Panc1 (cell line): ENCODE measurements at regions not wholly inside any gene's neighbourhood (a gene's known extent, or its start where the extent isn't known, plus 50 kb on each side); places are given as distances from the start of the nearest gene placed in this dataset.

Source experiments
- ATAC-seq: fragments of 200-7000 bp; cut with Tn5 transposase; 2 replicates; pipeline ENCODE4 v1.9.1; 2020; ENCODE audit warnings: mild to moderate bottlenecking, moderate library complexity
- BruUV-seq: library from RNA; stranded (reverse); fragments of 400-500 nt; replicated peaks from 2 replicates; lab custom pipeline; 2021; lab: Mats Ljungman, UMichigan
- CTCF ChIA-PET: fragments of 300-600 bp; sonication (Branson Sonifier 250); formaldehyde crosslinking; loops from one replicate; lab custom pipeline; 2022; ENCODE audit warnings: antibody characterized with exemption; lab: Charles Lee
- POLR2A ChIA-PET: fragments of 300-600 bp; sonication (Branson Sonifier 250); formaldehyde crosslinking; loops from one replicate; lab custom pipeline; 2022; ENCODE audit warnings: antibody characterized with exemption; lab: Charles Lee
- DNase-seq: peaks from one replicate; pipeline ENCODE4 v3.0.0-alpha.2; 2010; ENCODE audit warnings: low read depth, low spot score
- H3K27ac ChIP-seq: 2 replicates; pipeline ENCODE4 v1.5.1; 2011; ENCODE audit warnings: mild to moderate bottlenecking, low read length, inconsistent platforms
- H3K27me3 ChIP-seq: fragments of 200-500 bp; sonication (Bioruptor generic); 2 replicates; pipeline ENCODE4 v1.6.0; 2014; ENCODE audit warnings: low read length, inconsistent platforms; ENCODE audit not compliant: control insufficient read depth, insufficient read depth
- H3K36me3 ChIP-seq: fragments of 200-500 bp; sonication (Bioruptor generic); 2 replicates; pipeline ENCODE4 v1.5.1; 2014; ENCODE audit warnings: inconsistent platforms, mild to moderate bottlenecking, low read length, moderate library complexity; ENCODE audit not compliant: control insufficient read depth, insufficient read depth
- H3K4me1 ChIP-seq: 2 replicates; pipeline ENCODE4 v1.5.1; 2011; ENCODE audit warnings: inconsistent platforms, mild to moderate bottlenecking, low read length, moderate library complexity; ENCODE audit not compliant: control insufficient read depth, insufficient read depth
- H3K4me3 ChIP-seq, 2 experiments: 2 replicates each; pipeline ENCODE4 v1.5.1; 2011 to 2012; ENCODE audit warnings: low read depth in 2 of 2, low read length in 2 of 2, mild to moderate bottlenecking in 2 of 2, inconsistent platforms in 1 of 2, moderate library complexity in 1 of 2
- H3K9me3 ChIP-seq: fragments of 200-500 bp; sonication (Bioruptor generic); 2 replicates; pipeline ENCODE4 v1.5.1; 2014; ENCODE audit warnings: low read depth, mild to moderate bottlenecking, inconsistent platforms, low read length, moderate library complexity; ENCODE audit not compliant: control insufficient read depth, insufficient read depth
- POLR2AphosphoS5 ChIP-seq: IDR thresholded peaks from 2 replicates; pipeline ENCODE4 v1.6.1; 2012; ENCODE audit warnings: mild to moderate bottlenecking, low read depth, low read length, moderate library complexity
- SIN3A ChIP-seq: IDR thresholded peaks from 2 replicates; pipeline ENCODE4 v1.6.1; 2012; ENCODE audit warnings: low read depth, mild to moderate bottlenecking, low read length, moderate library complexity, borderline replicate concordance; ENCODE audit not compliant: insufficient read depth
- TCF7L2 ChIP-seq: IDR thresholded peaks from 2 replicates; pipeline ENCODE4 v1.6.1; 2011; ENCODE audit warnings: mild to moderate bottlenecking, low read depth, low read length, inconsistent platforms
- in situ Hi-C: cut with HindIII; loops from 2 replicates; pipeline ENCODE4 v1.10.0; 2016; ENCODE audit warnings: low sequenced_read_pairs, low pct_unique_long_range_greater_than_20kb
- intact Hi-C: fragments of 100-400 bp; cut with micrococcal nuclease; formaldehyde crosslinking; loops from one replicate; pipeline ENCODE4 v1.10.0; 2022; ENCODE audit not compliant: unreplicated experiment
- TF ChIP-seq, protein P1 (sequence below): fragments of 450-650 bp; IDR thresholded peaks from 2 replicates; pipeline ENCODE4 v1.5.1; 2017; ENCODE audit warnings: mild to moderate bottlenecking
- TF ChIP-seq, protein P2 (sequence below), 2 experiments: IDR thresholded peaks; 2 replicates each; pipeline ENCODE4 v1.6.1; 2011 to 2012; ENCODE audit warnings: low read depth in 2 of 2, control low read depth in 1 of 2, low read length in 1 of 2, mild to moderate bottlenecking in 1 of 2, moderate library complexity in 1 of 2; ENCODE audit not compliant: insufficient read depth in 1 of 2

DNA sequence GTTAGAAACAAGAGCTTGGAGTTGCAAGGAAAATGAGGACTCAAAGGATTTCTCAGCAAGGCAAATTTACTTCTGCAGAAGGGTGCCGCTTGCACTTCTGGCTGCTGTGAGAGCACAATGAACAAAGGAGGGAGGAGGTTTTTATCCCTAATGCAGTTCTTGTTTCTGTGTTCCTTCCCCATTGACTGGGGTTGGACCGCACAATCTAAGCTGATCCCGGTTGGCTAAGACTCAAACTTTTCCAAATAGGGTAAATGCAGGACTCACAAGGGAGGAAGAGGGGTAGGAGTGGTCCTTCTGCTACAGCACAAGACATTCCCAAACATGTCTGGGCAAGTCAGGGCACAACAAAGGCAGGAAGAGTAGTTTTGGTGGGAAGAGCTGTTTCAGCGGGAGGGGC lies 249.6 kb upstream of the MOCS1 start:
- DNase-seq (no peak), ATAC-seq (no peak)
- ChIA-PET CTCF (no interaction called here), POLR2A (no interaction called here)
- Histone ChIP-seq H3K36me3 (no peaks in the 10 kb centered on the region), H3K4me3 (no peak overlapping the region), H3K4me1 (no peaks in the 10 kb centered on the region), H3K9me3 (no peaks in the 10 kb centered on the region), H3K27ac (no peak overlapping the region), H3K27me3 (no peaks in the 10 kb centered on the region; the same call in 1 of the 2 replicates)
- in situ Hi-C loops, result no loop called here
- BruUV-seq, result no TSS peak
- intact Hi-C loops, result no loop called here
- no peak for TF ChIP-seq TCF7L2
- TF ChIP-seq, protein P1, sequence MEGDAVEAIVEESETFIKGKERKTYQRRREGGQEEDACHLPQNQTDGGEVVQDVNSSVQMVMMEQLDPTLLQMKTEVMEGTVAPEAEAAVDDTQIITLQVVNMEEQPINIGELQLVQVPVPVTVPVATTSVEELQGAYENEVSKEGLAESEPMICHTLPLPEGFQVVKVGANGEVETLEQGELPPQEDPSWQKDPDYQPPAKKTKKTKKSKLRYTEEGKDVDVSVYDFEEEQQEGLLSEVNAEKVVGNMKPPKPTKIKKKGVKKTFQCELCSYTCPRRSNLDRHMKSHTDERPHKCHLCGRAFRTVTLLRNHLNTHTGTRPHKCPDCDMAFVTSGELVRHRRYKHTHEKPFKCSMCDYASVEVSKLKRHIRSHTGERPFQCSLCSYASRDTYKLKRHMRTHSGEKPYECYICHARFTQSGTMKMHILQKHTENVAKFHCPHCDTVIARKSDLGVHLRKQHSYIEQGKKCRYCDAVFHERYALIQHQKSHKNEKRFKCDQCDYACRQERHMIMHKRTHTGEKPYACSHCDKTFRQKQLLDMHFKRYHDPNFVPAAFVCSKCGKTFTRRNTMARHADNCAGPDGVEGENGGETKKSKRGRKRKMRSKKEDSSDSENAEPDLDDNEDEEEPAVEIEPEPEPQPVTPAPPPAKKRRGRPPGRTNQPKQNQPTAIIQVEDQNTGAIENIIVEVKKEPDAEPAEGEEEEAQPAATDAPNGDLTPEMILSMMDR, result no peak
- no peak for TF ChIP-seq SIN3A
- TF ChIP-seq, protein P2, sequence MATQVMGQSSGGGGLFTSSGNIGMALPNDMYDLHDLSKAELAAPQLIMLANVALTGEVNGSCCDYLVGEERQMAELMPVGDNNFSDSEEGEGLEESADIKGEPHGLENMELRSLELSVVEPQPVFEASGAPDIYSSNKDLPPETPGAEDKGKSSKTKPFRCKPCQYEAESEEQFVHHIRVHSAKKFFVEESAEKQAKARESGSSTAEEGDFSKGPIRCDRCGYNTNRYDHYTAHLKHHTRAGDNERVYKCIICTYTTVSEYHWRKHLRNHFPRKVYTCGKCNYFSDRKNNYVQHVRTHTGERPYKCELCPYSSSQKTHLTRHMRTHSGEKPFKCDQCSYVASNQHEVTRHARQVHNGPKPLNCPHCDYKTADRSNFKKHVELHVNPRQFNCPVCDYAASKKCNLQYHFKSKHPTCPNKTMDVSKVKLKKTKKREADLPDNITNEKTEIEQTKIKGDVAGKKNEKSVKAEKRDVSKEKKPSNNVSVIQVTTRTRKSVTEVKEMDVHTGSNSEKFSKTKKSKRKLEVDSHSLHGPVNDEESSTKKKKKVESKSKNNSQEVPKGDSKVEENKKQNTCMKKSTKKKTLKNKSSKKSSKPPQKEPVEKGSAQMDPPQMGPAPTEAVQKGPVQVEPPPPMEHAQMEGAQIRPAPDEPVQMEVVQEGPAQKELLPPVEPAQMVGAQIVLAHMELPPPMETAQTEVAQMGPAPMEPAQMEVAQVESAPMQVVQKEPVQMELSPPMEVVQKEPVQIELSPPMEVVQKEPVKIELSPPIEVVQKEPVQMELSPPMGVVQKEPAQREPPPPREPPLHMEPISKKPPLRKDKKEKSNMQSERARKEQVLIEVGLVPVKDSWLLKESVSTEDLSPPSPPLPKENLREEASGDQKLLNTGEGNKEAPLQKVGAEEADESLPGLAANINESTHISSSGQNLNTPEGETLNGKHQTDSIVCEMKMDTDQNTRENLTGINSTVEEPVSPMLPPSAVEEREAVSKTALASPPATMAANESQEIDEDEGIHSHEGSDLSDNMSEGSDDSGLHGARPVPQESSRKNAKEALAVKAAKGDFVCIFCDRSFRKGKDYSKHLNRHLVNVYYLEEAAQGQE (IDR thresholded peaks at IDR 0.05; ENCODE audit: insufficient read depth in 1 of 2, low read depth in 2 of 2, low read length in 1 of 2), result no peak
- no peak for TF ChIP-seq POLR2AphosphoS5

DNA sequence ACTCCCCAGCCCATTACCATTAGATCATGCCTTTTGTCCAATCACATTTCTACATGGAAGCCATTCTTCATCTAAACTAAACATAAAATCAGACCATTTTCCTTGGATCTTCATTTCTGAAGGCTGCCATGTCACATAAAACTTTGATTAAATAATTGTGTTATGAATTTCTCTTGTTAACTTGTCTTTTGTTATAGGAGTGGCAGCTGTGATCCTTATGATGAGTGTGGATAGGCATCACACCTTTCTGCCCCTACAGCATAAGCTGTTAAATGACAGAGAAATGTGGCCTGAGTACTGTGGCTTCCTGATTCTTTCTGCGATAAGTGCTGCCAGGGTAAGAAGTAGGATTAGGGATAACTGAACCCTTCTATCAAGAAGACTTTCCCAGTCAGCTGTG lies 247.1 kb upstream of the MOCS1 start:
- in situ Hi-C loops (no loop called here), intact Hi-C loops (no loop called here)
- H3K4me1 ChIP-seq, result no peaks in the 10 kb centered on the region
- no peaks in the 10 kb centered on the region for H3K9me3 ChIP-seq
- H3K36me3 ChIP-seq, result no peaks in the 10 kb centered on the region
- ChIA-PET POLR2A (no interaction called here), CTCF (no interaction called here)
- no peak overlapping the region for H3K27ac ChIP-seq
- no peak for ATAC-seq
- no peak for DNase-seq
- no peaks in the 10 kb centered on the region; the same call in 1 of the 2 replicates for H3K27me3 ChIP-seq
- H3K4me3 ChIP-seq, result no peak overlapping the region
- TF ChIP-seq, protein P1, result no peak
- TF ChIP-seq TCF7L2 (no peak), SIN3A (no peak), POLR2AphosphoS5 (no peak)
- TF ChIP-seq, protein P2 (IDR thresholded peaks at IDR 0.05; ENCODE audit: insufficient read depth in 1 of 2, low read depth in 2 of 2, low read length in 1 of 2), result no peak
- BruUV-seq, result no TSS peak
